ENCODE measurements at regions not wholly inside any gene's neighbourhood (a gene's known extent, or its start where the extent isn't known, plus 50 kb on each side); places are given as distances from the start of the nearest gene placed in this dataset.

- no peak for DNase-seq (ENCODE audit: low spot score)
These were observed 356.3 kb downstream of the PLPP3 start for GRCh38 chr1:56222914-56223540.

GRCh38 chr1:56220021-56220420 is 359.3 kb downstream of the PLPP3 start:
- no peak for DNase-seq (ENCODE audit: low spot score)

DNA sequence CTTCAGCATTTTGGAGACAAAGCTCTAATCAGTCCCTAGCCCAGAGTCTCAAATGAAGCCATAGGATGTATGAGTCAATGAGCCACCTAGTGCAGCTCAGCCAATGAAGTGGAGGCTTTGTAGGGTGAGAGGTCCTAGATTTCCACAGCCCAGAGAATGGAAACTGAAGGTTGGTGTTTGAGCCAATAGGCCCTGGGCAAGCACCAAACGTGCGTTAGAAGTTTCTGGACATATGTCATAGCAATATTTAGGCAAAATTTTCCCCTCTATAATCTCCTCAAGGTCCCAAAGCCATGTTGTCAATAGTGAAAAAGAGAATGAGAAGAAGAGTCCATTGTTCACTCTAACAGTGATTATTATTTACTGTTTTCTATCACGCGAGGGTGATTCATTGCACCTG is 361.3 kb downstream of the PLPP3 start:
- no peak for DNase-seq (ENCODE audit: low spot score)

GRCh38 chr1:56216218-56216617 is 363.1 kb downstream of the PLPP3 start:
- no peak for DNase-seq (ENCODE audit: low spot score)

- DNase-seq (ENCODE audit: low spot score): no peak
These were observed 363.6 kb downstream of the PLPP3 start for GRCh38 chr1:56215771-56216170.

DNA sequence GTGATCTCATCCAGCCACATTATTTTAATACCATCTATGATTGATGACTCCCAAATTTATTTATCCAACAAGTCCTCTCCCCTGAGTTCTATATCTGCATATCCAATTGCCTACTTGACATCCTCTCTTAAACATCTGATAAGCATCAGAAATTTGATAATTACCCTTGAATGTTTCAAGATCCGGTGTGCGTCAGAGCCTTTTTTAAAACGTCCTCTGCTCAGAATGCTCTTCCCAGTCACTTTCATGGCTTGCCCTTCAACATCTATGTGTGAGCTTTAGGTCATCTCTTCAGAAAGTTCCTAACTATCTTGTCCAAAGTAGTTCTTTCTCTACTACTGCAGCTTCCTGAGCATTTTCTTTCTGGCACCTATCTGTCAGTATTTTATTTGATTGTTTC is 364.3 kb downstream of the PLPP3 start:
- DNase-seq (ENCODE audit: low spot score): no peak

- no peak for DNase-seq (ENCODE audit: low spot score)
These were observed 366.3 kb downstream of the PLPP3 start for GRCh38 chr1:56213068-56213467.

DNA sequence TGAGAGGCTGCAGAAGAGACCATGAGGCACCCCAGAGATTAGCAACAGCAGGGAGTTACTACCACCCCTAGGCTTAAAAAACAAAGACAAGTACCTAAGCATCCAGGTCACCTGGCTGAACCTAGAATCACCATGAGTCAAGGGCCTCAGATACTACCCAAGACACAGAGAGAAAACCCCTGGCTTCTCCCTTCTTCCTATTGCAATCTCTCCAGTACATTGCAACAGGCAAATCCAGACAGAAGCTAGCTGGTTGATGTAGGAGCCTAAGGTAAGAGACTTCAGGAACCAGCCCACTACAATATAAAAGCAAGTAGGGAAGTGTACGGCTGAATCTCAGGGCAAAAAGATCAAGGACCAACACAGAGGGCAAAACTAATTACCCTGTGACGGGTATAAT is 367.2 kb downstream of the PLPP3 start:
- DNase-seq (ENCODE audit: low spot score): no peak

GRCh38 chr1:56206391-56206790 is 373.0 kb downstream of the PLPP3 start:
- DNase-seq (ENCODE audit: low spot score): no peak

GRCh38 chr1:56204206-56204605 is 375.2 kb downstream of the PLPP3 start:
- DNase-seq (ENCODE audit: low spot score): no peak

DNA sequence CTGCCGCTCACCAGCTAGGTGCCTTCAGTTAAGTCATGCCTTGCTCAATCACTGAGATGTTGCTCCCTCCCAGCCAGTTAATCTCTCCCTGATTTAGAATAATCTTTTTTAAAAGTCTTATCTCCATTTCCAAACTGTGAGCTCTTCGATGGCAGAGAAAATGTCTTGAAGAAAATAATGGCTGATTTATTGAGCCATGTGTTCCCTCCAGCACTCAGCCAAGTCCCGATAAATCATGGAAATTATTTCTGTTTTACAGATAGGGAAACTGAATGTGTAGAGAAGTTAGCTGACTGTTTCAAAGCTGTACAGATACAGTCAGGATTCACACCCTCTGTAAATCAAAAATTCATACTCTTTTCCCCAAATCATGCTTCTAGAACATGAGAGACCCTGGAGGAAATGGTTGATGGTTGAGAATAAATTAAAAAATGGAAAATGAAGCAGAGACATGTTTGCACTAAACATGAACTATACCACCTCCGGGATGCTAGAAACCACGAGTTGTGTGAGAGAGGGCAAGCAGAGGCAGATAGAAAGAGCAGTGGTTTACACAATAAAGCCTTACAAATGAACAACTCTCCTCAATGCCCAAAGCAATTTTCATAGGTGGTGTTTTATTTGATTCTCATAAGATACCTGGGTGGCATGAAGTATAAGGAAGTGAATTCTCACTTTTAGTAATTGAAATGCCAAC is 376.4 kb downstream of the PLPP3 start:
- no peak for DNase-seq (ENCODE audit: low spot score)

GRCh38 chr1:56202186-56202585 is 377.2 kb downstream of the PLPP3 start:
- no peak for DNase-seq (ENCODE audit: low spot score)

- no peak for DNase-seq (ENCODE audit: low spot score)
These were observed 378.5 kb downstream of the PLPP3 start for GRCh38 chr1:56200896-56201295.

DNA sequence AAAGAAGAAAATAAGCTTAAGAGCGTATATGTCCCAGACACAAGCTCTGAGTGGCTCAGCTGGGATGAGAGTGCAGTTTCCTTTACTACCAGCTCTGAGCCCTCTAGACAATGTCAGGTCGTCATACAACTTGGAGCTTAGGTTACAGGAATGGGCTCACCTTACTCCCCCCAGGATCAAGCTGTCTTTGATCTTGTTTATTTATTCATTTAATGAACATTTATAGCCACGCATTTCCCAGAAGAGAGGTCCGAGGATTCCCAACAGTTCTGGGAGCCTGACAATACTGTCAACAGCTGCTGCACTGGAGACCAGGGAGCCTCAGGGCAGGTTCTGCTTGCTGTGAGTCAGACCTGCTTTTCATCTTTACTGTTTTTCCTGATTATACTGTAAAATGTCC is 378.9 kb downstream of the PLPP3 start:
- DNase-seq (ENCODE audit: low spot score): no peak

GRCh38 chr1:56199956-56200355 is 379.4 kb downstream of the PLPP3 start:
- no peak for DNase-seq (ENCODE audit: low spot score)

GRCh38 chr1:56199061-56199460 is 380.3 kb downstream of the PLPP3 start:
- DNase-seq (ENCODE audit: low spot score): no peak

- DNase-seq (ENCODE audit: low spot score): no peak
These were observed 381.4 kb downstream of the PLPP3 start for GRCh38 chr1:56197946-56198345.

- DNase-seq (ENCODE audit: low spot score): no peak
These were observed 382.5 kb downstream of the PLPP3 start for GRCh38 chr1:56196839-56197238.

GRCh38 chr1:56194701-56195300 is 384.6 kb downstream of the PLPP3 start:
- DNase-seq (ENCODE audit: low spot score): no peak

- DNase-seq (ENCODE audit: low spot score): no peak
These were observed 385.7 kb downstream of the PLPP3 start for GRCh38 chr1:56193656-56194055.

DNA sequence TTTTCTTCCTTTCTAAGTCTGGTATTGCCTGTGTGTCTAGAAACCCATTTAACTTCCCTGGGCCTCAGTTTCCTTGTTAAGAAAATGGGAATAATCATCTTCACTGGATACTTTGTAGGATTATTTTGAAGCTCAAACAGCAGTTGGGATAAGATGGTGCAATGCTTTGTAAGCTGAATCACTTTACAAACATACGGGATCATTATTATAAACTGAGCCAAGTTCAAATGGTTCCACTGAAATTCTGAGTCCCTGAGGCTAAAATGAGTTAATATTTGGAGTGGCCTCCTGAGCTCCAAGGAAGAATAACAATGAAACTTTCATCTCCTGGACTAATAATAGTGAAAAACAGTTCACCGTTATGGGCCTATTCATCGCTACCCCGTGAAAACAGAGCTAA is 388.0 kb downstream of the PLPP3 start:
- no peak for DNase-seq (ENCODE audit: low spot score)

- no peak for DNase-seq (ENCODE audit: low spot score)
These were observed 388.5 kb downstream of the PLPP3 start for GRCh38 chr1:56190806-56191365.

All from activated CD4-positive, alpha-beta T cell treated with anti-CD3 and anti-CD28 coated beads, Interleukin-2, Interleukin-4, amounts not matched to agents 100 ng/mL and 50 ng/mL, durations not matched to agents 16 hours and 8 hours (primary cell).